Ishikawa (cell line): ENCODE measurements at regions not wholly inside any gene's neighbourhood (a gene's known extent, or its start where the extent isn't known, plus 50 kb on each side); places are given as distances from the start of the nearest gene placed in this dataset.

Experiments used
- EGR1 ChIP-seq: IDR thresholded peaks from 2 replicates; pipeline ENCODE4 v1.6.1; 2012
- EP300 ChIP-seq: IDR thresholded peaks from 2 replicates; pipeline ENCODE4 v1.6.1; 2012; ENCODE audit warnings: borderline replicate concordance
- NFIC ChIP-seq: IDR thresholded peaks from 2 replicates; pipeline ENCODE4 v1.6.1; 2012
- RAD21 ChIP-seq: IDR thresholded peaks from 2 replicates; pipeline ENCODE4 v1.6.1; 2012; ENCODE audit warnings: low read depth
- TAF1 ChIP-seq: IDR thresholded peaks from 2 replicates; pipeline ENCODE4 v1.6.1; 2012; ENCODE audit warnings: low read depth, mild to moderate bottlenecking
- TEAD4 ChIP-seq: IDR thresholded peaks from 2 replicates; pipeline ENCODE4 v1.6.1; 2012
- TF ChIP-seq, protein P1 (sequence below): IDR thresholded peaks from 2 replicates; pipeline ENCODE4 v1.6.1; 2012
- TF ChIP-seq, protein P2 (sequence below): IDR thresholded peaks from 2 replicates; pipeline ENCODE4 v1.6.1; 2012; ENCODE audit warnings: low read depth, mild to moderate bottlenecking
- TF ChIP-seq, protein P3 (sequence below): IDR thresholded peaks from 2 replicates; pipeline ENCODE4 v1.6.1; 2012

DNA sequence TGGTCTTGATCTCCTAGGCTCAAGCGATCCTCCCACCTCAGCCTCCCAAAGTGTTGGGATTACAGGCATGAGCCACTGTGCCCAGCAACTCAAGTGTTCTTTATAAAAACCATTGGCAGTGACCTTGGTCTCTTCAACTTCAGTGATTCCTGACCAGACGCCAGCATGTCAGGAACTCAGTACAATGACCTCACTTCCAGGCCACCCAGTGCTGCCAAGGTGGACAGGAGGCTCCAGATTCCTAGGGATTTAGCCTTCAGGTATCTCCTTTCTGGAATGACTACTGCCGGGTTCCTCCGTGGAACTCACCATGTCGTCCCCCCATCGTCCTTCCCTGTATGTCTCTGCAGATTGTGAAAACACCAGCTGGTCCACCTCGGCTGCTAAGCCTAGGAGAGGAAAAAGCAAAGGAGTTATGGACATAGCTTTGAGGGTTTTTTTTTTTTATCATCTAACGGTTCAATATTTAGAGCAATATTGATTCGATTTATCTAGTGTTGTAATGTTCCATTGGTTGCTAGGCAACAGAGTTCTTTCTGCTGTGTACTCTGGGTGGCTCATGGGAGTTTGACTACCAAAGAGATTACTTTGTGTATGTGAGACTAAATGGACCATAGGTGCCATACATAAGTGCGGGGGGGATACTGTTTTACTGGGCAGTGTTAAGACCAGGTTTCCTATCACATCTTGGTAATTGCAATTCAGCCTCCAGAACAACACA, 425.8 kb upstream of the AUTS2 start:
- TF ChIP-seq NFIC (no peak), RAD21 (no peak), EP300 (no peak), TEAD4 (no peak), TAF1 (no peak), EGR1 (no peak)
- TF ChIP-seq, protein P1, sequence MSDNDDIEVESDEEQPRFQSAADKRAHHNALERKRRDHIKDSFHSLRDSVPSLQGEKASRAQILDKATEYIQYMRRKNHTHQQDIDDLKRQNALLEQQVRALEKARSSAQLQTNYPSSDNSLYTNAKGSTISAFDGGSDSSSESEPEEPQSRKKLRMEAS: no peak
- TF ChIP-seq, protein P2, sequence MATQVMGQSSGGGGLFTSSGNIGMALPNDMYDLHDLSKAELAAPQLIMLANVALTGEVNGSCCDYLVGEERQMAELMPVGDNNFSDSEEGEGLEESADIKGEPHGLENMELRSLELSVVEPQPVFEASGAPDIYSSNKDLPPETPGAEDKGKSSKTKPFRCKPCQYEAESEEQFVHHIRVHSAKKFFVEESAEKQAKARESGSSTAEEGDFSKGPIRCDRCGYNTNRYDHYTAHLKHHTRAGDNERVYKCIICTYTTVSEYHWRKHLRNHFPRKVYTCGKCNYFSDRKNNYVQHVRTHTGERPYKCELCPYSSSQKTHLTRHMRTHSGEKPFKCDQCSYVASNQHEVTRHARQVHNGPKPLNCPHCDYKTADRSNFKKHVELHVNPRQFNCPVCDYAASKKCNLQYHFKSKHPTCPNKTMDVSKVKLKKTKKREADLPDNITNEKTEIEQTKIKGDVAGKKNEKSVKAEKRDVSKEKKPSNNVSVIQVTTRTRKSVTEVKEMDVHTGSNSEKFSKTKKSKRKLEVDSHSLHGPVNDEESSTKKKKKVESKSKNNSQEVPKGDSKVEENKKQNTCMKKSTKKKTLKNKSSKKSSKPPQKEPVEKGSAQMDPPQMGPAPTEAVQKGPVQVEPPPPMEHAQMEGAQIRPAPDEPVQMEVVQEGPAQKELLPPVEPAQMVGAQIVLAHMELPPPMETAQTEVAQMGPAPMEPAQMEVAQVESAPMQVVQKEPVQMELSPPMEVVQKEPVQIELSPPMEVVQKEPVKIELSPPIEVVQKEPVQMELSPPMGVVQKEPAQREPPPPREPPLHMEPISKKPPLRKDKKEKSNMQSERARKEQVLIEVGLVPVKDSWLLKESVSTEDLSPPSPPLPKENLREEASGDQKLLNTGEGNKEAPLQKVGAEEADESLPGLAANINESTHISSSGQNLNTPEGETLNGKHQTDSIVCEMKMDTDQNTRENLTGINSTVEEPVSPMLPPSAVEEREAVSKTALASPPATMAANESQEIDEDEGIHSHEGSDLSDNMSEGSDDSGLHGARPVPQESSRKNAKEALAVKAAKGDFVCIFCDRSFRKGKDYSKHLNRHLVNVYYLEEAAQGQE: no peak
- TF ChIP-seq, protein P3, sequence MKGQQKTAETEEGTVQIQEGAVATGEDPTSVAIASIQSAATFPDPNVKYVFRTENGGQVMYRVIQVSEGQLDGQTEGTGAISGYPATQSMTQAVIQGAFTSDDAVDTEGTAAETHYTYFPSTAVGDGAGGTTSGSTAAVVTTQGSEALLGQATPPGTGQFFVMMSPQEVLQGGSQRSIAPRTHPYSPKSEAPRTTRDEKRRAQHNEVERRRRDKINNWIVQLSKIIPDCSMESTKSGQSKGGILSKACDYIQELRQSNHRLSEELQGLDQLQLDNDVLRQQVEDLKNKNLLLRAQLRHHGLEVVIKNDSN: no peak
